SJCRH30 (cell line): ENCODE measurements at regions not wholly inside any gene's neighbourhood (a gene's known extent, or its start where the extent isn't known, plus 50 kb on each side); places are given as distances from the start of the nearest gene placed in this dataset.
A peak's percentile ranks its signal among the peaks of the same experiment; 100 is the strongest.
"Not testable (repeated sequence)": the region's sequence is repeated elsewhere in the genome, so short reads cannot be mapped to it uniquely, and the experiment has no call there.

Experiments used
- DNase-seq, 2 experiments: peaks; one replicate each; pipeline ENCODE4 v3.0.0-alpha.2; 2015 to 2020
- H3K27ac ChIP-seq: fragments of 250-450 bp; sonication (Bioruptor Pico); 2 replicates; pipeline ENCODE4 v1.5.1; 2020; ENCODE audit warnings: mild to moderate bottlenecking, moderate library complexity
- H3K27me3 ChIP-seq: fragments of 250-450 bp; sonication (Bioruptor Pico); 2 replicates; pipeline ENCODE4 v1.5.1; 2020; ENCODE audit warnings: mild to moderate bottlenecking, moderate library complexity
- H3K36me3 ChIP-seq: fragments of 250-450 bp; sonication (Bioruptor Pico); 2 replicates; pipeline ENCODE4 v1.5.1; 2020; ENCODE audit warnings: mild to moderate bottlenecking, moderate library complexity
- H3K4me1 ChIP-seq: fragments of 250-450 bp; sonication (Bioruptor Pico); 2 replicates; pipeline ENCODE4 v1.5.1; 2020; ENCODE audit warnings: mild to moderate bottlenecking, moderate library complexity
- H3K4me3 ChIP-seq: fragments of 250-450 bp; sonication (Bioruptor Pico); 2 replicates; pipeline ENCODE4 v1.5.1; 2020; ENCODE audit warnings: mild to moderate bottlenecking, moderate library complexity
- H3K9me3 ChIP-seq: fragments of 250-450 bp; sonication (Bioruptor Pico); replicated peaks from 2 replicates; pipeline ENCODE4 v1.5.1; 2020; ENCODE audit warnings: mild to moderate bottlenecking, moderate library complexity

DNA sequence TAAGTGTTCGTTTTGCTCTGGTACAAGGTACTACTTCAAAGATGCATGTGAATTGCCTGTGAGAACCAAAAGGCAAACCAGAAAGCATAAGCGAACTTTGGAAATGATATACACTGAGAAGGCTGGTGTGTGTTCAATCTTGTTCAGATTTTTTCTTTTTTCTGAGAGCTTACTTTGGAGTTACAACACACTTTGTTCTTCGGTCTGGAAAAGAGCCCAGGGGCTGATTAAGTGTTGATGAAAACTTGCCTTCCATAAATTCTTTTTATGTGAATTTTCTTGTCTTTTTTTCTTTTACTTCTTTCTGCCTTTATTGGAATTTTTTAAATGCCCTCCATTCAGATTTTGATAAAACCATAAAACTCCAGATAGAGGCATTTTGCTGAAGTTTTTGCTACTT lies 395.1 kb upstream of the SASH1 start:
- H3K36me3 ChIP-seq, result no peaks in the 10 kb centered on the region
- DNase-seq, result no peak
- H3K9me3 ChIP-seq, result no peaks in the 10 kb centered on the region
- H3K4me1 ChIP-seq, result no peaks in the 10 kb centered on the region; the same call in 1 of the 2 replicates
- H3K27ac ChIP-seq, result no peak overlapping the region
- H3K4me3 ChIP-seq, result no peak overlapping the region
- H3K27me3 ChIP-seq, result no peaks in the 10 kb centered on the region

DNA sequence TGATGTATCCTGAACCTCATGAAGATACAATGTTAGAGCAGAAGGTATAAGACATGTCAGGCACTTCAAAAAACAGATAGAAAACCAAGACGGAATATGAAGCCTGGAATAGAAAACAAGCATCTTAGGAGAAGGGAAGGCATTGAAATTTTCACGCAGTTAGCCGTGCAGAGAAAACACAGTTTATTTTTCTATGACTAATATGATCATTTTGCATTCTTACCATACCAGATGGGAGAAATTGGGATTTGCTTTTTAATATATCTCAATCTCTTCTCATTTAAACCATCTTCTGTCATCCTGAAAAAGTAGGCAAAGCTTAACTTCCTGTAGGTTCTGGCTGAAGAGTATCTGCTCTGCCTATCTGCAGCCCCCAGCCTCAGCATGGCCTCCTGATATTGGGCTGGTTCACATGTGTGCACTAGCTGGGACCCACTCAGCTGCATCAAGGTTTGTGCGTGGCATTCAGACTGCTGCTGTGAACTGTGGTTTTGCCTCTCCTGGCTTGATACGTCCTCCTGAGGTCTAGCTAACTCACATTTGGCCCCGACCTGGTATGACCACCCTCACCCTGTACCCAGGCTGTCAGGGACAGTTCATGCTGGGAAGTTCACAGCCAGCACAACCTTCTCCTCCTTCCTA lies 392.5 kb upstream of the SASH1 start:
- H3K4me1 ChIP-seq, result no peaks in the 10 kb centered on the region; the same call in 1 of the 2 replicates
- H3K9me3 ChIP-seq, result peaks cover 3% of the 10 kb centered on the region; the same call in 1 of the 2 replicates
- no peaks in the 10 kb centered on the region; the same call in 1 of the 2 replicates for H3K36me3 ChIP-seq
- H3K4me3 ChIP-seq, result no peak overlapping the region
- no peak overlapping the region for H3K27ac ChIP-seq
- no peaks in the 10 kb centered on the region for H3K27me3 ChIP-seq
- DNase-seq, result peak in 1 of 2 experiments; percentile 5

GRCh38 chr6:147950623-147950987 lies 392.0 kb upstream of the SASH1 start:
- Histone ChIP-seq H3K4me3 (no peak overlapping the region), H3K4me1 (no peaks in the 10 kb centered on the region; the same call in 1 of the 2 replicates), H3K27ac (no peak overlapping the region), H3K27me3 (no peaks in the 10 kb centered on the region), H3K36me3 (no peaks in the 10 kb centered on the region; the same call in 1 of the 2 replicates), H3K9me3 (peaks cover 5% of the 10 kb centered on the region; the same call in 1 of the 2 replicates)
- DNase-seq, result no peak

- Histone ChIP-seq H3K27ac (no peak overlapping the region), H3K36me3 (no peaks in the 10 kb centered on the region; the same call in 1 of the 2 replicates), H3K27me3 (no peaks in the 10 kb centered on the region), H3K9me3 (peaks cover 5% of the 10 kb centered on the region), H3K4me3 (no peak overlapping the region), H3K4me1 (no peaks in the 10 kb centered on the region)
- DNase-seq, result no peak
Measured at GRCh38 chr6:147951726-147952125, 390.9 kb upstream of the SASH1 start.

DNA sequence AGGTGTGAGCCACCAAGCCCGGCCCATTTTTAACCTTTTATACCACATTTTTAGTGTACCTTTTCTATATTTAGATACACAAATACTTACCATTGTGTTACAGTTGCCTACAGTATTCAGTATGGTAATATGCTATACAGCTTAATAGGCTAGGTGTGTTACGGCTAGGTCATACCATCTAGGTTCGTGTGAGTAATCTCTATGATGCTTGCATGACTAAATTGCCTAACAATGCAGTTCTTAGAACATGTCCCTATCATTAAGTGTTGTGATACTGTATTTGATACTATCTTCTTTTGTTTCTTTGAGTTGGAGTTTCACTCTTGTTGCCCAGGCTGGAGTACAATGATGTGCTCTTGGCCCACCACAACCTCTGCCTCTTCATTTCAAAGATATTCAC lies 387.7 kb upstream of the SASH1 start:
- H3K4me1 ChIP-seq, result peaks cover 6% of the 10 kb centered on the region; the same call in 1 of the 2 replicates
- no peak for DNase-seq
- no peaks in the 10 kb centered on the region for H3K27me3 ChIP-seq
- H3K9me3 ChIP-seq, result peaks cover 5% of the 10 kb centered on the region
- no peak overlapping the region for H3K4me3 ChIP-seq
- H3K36me3 ChIP-seq, result no peaks in the 10 kb centered on the region; the same call in 1 of the 2 replicates
- no peak overlapping the region for H3K27ac ChIP-seq

DNA sequence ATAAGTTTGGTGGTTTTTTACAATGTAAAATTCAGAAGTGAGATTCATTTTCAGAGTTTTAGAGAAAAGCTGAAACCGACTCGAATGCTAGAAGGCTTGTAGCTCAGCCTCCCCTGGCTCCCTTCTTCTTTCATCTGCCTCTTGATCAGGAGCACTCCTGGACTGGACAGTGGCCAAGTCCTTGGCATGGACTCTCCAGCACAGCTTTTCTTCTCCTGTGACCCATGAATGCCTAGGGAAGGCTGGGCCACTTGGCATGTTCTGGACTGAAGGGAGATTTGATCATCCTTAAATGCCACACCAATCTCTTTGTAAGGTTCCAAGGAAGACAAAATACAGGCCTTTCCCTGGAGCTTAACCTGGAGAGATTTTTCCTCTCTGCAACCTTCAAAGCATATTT lies 384.0 kb upstream of the SASH1 start:
- Histone ChIP-seq H3K27ac (no peak overlapping the region), H3K27me3 (no peaks in the 10 kb centered on the region), H3K9me3 (peaks cover 9% of the 10 kb centered on the region), H3K36me3 (no peaks in the 10 kb centered on the region; the same call in 1 of the 2 replicates), H3K4me3 (no peak overlapping the region), H3K4me1 (peaks cover 6% of the 10 kb centered on the region; the same call in 1 of the 2 replicates)
- DNase-seq, result peak in 1 of 2 experiments; percentile 15

DNA sequence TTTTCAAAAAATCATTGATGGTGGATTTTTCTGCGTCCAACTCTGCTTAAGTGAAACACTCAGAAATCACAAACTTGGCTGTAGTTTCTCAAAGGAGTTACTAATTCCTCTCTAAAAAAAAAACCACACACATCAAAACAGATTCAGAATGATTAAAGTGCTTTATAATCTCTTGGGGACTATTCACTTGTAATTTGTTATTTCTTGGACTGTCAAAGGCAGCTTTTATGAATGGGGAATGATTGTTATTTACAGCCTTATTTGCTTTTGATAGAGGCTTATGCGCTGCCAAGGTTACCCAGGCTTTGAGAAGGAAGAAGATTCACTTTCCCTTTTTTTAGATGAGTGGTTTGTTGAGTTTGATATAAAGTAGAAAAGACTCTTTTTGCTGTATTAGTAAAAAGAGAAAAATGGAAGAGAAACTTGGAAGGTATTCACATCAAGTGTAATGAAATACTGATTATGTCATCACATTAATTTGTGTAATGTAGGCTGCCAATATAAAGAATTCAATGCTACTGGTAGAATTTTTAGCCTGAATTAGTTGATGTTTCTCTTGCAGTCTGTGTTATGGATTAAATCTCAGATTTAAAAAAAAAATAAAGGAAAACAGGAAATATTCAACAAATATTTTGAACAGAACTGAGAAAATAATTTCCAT lies 381.0 kb upstream of the SASH1 start:
- Histone ChIP-seq H3K4me3 (no peak overlapping the region), H3K4me1 (peaks cover 6% of the 10 kb centered on the region; the same call in 1 of the 2 replicates), H3K27ac (no peak overlapping the region), H3K36me3 (no peaks in the 10 kb centered on the region), H3K27me3 (no peaks in the 10 kb centered on the region), H3K9me3 (peaks cover 9% of the 10 kb centered on the region; the same call in 1 of the 2 replicates)
- no peak for DNase-seq

GRCh38 chr6:147965448-147965847 lies 377.2 kb upstream of the SASH1 start:
- H3K9me3 ChIP-seq, result peaks cover 12% of the 10 kb centered on the region; the same call in 1 of the 2 replicates
- not testable (repeated sequence) for H3K4me3 ChIP-seq, H3K4me1 ChIP-seq, H3K36me3 ChIP-seq, H3K27me3 ChIP-seq, H3K27ac ChIP-seq, DNase-seq

- Histone ChIP-seq H3K27me3 (no peaks in the 10 kb centered on the region), H3K36me3 (no peaks in the 10 kb centered on the region), H3K4me3 (no peak overlapping the region), H3K27ac (no peak overlapping the region), H3K4me1 (peaks cover 29% of the 10 kb centered on the region), H3K9me3 (peaks cover 8% of the 10 kb centered on the region; the same call in 1 of the 2 replicates)
- peak in 1 of 2 experiments; percentile 40 for DNase-seq
Measured at GRCh38 chr6:147970970-147971369, 371.7 kb upstream of the SASH1 start.

- Histone ChIP-seq H3K27me3 (no peaks in the 10 kb centered on the region), H3K4me3 (no peak overlapping the region), H3K27ac (no peak overlapping the region), H3K9me3 (peaks cover 13% of the 10 kb centered on the region; the same call in 1 of the 2 replicates), H3K36me3 (no peaks in the 10 kb centered on the region), H3K4me1 (peaks cover 29% of the 10 kb centered on the region)
- no peak for DNase-seq
Measured at GRCh38 chr6:147972448-147972847, 370.2 kb upstream of the SASH1 start.

DNA sequence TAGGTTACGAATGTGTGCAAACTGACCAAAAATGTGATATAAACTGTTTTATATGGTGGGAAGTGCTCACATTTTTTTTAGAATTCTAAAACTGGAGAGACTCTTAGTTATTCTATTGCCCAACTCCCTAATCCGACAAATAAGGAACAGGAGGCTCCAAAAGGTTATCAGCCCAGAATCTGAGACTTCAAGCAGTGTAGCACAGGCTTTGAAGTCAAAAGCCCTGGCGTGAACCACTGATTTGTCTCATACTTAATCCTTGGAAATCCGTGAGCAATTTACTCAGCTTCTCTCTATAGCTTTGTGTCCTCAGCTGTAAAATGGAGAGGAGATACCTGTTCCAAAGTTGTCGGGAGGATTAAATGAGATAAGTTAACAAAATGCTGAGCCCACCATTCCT lies 368.8 kb upstream of the SASH1 start:
- Histone ChIP-seq H3K4me3 (no peak overlapping the region), H3K9me3 (peaks cover 13% of the 10 kb centered on the region; the same call in 1 of the 2 replicates), H3K27me3 (no peaks in the 10 kb centered on the region), H3K27ac (0 out of 2 replicates have a peak overlapping the region, but pooled peaks have one; percentile 45), H3K36me3 (no peaks in the 10 kb centered on the region), H3K4me1 (peaks cover 29% of the 10 kb centered on the region)
- peak in 1 of 2 experiments; percentile 9 for DNase-seq

- peak; percentile 35 to 39 for DNase-seq
- H3K27ac ChIP-seq, result peak overlapping the region; percentile 45
- peaks cover 10% of the 10 kb centered on the region; the same call in 1 of the 2 replicates for H3K9me3 ChIP-seq
- no peaks in the 10 kb centered on the region for H3K27me3 ChIP-seq
- H3K4me3 ChIP-seq, result no peak overlapping the region
- peaks cover 26% of the 10 kb centered on the region for H3K4me1 ChIP-seq
- H3K36me3 ChIP-seq, result no peaks in the 10 kb centered on the region
Measured at GRCh38 chr6:147974376-147974775, 368.3 kb upstream of the SASH1 start.

- Histone ChIP-seq H3K27me3 (no peaks in the 10 kb centered on the region), H3K4me3 (no peak overlapping the region), H3K27ac (no peak overlapping the region), H3K4me1 (peaks cover 20% of the 10 kb centered on the region), H3K9me3 (0 out of 2 replicates have a peak, but pooled peaks cover 5% of the 10 kb centered on the region), H3K36me3 (no peaks in the 10 kb centered on the region)
- DNase-seq, result no peak
Measured at GRCh38 chr6:147977851-147978465, 364.7 kb upstream of the SASH1 start.

DNA sequence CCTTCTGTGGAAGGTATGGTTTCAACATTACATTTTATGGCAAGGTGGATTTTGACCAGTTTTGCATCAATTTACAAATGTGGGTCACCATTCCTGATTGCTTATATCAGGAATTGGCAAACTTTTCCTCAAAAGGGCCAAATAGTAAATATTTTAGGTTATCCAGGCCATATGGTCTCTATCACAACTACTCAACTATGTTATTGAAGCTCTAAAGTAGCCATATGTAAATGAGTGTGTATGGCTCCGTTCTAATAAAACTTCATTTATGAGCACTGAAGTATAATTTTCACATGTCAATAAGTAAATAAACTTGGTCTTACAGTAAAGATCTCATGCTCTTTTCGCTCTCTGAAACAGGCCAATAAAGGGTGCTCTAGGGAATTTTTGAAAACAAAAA lies 362.7 kb upstream of the SASH1 start:
- no peak overlapping the region for H3K27ac ChIP-seq
- no peak for DNase-seq
- H3K9me3 ChIP-seq, result 0 out of 2 replicates have a peak, but pooled peaks cover 5% of the 10 kb centered on the region
- no peak overlapping the region for H3K4me3 ChIP-seq
- H3K36me3 ChIP-seq, result no peaks in the 10 kb centered on the region
- H3K27me3 ChIP-seq, result no peaks in the 10 kb centered on the region
- peaks cover 6% of the 10 kb centered on the region for H3K4me1 ChIP-seq
